ENCODE measurements at regions not wholly inside any gene's neighbourhood (a gene's known extent, or its start where the extent isn't known, plus 50 kb on each side); places are given as distances from the start of the nearest gene placed in this dataset.
A peak's percentile ranks its signal among the peaks of the same experiment; 100 is the strongest.

DNA sequence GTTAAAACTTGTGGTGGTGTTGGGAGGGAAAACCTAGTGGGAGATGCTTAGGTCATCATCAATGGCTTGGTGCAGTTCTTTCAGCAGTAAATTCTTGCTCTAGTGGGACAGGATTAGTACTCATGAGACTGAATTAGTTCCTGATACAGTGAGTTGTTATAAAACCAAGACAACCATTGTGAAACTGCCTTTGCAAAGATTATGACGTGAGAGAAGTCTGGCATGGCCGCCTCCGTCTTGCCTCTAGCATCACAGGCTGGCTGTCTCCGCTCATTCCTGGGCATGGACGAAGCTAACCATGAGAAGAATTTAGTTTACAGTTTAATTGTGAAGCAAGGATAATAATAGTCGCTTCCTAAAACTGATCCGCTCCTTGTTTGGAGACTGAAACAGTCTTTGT, 186.4 kb downstream of the KIF20B start:
- DNase-seq: no peak

DNA sequence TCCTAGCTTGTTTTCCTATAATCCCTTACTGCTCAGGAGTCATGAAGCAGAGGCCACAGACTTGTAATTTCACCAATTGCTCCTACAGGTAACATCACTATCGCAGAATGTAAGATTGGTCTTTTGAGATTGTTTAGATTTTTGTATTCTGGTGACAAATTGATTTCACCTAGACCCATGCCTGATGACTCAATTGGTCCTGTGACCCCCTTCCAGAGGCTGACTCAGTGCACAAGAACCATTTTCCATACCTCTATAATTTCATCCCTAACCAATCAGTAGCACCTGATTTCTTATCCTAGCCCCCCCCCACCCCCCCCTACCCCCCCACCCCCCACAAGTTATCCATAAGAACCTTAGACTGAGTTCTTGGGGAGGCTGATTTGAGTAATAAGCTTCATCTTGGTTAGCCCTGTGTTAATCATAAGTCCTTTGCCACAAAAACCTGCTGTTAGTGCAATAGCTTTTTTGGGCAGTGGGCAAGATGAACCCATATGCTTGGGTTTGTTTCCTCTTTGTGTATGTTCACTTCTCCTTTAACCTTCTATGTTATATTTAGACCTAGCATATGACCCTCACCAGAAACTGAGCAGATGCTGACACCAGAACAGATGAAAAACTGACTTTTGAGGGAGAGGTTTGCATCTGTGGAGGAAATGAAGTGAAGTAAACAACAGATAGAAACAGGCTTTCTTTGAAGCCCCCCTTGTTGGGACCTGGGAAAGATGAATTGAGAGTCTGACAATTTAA, 187.1 kb downstream of the KIF20B start:
- no peak for DNase-seq

DNA sequence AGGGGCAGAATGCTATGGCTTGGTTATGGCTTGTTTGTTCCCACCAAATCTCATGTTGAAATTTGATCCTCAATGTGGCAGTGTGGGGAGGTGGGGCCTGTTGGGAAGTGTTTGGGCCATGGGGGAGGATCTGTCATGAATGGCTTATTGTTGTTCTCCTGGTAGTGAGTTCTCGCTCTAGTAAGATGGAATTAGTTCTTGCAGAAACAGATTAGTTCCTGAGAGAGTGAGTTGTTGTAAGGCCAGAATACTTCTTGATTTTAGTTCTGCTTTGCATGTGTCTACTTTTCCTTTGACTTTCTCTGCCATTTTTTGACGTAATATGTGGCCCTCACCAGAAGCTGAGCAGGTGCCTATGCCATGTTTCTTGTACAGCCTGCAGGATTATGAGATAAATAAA, 188.2 kb downstream of the KIF20B start:
- no peak for DNase-seq

DNA sequence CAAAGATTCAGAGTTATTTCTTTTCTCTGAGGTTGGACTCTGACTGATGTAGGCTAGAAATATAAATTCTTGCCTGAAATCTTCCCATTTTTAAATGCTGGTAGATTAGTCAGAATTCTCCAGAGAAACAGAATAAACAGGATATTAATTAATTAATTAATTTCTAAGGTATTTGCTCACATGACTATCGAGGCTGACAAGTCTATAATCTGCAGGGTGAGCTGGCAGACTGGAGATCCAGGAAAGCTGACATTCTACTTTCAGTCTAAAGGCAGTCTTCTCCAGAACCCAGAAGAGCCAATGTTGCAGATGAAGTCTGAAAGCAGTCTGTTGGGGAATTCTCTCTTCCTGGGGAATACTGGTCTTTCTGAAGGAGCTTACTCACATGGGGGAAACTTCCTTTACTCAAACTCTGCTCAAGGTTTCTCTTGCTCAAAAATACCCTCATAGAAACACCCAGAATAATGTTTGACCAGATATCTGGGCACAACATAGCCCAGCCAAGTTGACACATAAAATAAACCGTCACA, 189.7 kb downstream of the KIF20B start:
- no peak for DNase-seq

DNA sequence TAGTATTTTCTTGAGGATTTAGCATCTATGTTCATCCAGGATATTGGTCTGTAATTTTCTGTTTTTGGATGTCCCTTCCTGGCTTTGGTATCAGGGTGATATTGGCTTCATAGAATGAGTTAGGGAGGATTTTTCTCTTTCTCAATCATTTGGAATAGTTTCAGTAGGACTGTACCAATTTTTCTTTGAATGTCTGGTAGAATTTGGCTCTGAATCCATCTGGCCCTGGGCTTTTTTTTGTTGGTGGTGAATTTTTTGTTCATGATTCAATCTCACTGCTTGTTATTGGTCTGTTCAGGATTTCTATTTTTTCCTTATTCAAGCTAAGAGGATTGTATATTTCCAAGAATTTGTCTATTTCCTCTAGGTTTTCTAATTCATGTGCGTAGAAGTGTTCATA, 192.7 kb downstream of the KIF20B start:
- no peak for DNase-seq

DNA sequence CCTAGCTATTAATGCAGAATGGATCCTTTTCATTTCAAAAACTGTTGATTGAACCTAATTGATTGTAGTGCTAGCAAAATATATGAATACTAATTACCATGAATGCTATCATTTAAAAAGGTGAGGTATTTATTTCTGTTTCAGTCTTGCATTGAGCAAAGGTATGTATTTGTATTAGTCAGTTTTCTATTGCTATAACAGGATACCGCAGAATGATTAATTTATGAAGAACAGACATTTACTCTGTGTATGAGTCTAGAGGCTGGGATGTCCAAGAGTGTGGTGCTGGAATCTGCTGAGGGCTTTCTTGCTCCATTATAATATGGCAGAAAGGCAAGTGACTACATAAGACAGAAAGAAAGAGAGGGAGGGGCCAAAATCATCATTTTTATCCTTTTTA, 199.2 kb downstream of the KIF20B start:
- no peak for DNase-seq

DNA sequence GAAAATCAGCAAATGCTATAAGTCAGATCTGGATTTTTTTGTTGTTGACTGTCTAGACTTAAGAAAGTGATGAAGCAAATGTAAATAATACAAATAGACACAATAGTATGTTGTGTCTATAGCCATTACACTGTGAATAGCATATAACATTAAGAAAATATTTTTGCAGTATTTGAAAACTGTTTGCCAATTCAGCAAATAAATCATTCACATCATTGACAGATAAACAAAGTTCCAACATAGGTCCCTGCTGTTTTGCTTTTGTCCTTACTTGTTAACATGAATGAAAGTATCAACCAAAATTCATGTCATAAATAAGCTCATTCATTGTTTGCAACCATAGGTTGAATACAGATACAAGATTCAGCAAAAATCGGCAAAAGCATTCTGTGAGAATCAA, 200.5 kb downstream of the KIF20B start:
- DNase-seq: no peak

DNA sequence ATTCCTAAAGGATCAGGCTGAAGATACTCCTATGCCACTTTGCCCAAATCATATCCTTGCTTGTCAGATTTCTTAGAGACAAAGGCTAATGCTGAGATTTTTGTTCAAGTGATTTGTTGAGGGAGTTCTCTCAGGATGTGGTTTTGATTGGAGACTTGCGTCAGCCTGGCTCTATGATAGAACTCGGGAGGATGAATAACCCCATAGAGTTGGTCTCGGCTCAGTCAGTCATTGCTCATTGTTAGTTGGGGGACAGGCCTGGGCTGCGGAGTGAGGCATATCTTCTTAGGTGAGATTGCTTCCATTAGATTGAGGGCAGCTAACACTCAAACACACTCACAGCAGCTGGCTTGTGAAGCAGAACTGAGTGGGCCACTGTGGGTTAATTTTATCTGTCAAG, 203.4 kb downstream of the KIF20B start:
- DNase-seq: no peak

DNA sequence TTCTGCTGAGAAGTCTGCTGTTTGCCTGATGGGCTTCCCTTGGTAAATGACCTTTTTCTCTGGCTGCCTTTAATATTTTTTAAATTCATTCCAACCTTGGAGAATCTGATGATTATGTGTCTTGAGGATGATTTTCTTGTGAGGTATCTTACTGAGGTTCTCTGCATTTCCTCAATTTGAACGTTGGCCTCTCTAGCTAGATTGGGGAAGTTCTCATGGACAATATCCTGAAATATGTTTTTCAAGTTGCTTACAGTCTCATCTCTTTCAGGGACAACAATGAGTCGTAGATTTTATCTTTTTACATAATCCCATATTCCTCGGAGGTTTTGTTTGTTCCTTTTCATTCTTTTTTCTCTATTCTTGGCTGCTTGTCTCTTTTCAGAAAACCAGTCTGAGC, 208.4 kb downstream of the KIF20B start:
- DNase-seq: no peak

DNA sequence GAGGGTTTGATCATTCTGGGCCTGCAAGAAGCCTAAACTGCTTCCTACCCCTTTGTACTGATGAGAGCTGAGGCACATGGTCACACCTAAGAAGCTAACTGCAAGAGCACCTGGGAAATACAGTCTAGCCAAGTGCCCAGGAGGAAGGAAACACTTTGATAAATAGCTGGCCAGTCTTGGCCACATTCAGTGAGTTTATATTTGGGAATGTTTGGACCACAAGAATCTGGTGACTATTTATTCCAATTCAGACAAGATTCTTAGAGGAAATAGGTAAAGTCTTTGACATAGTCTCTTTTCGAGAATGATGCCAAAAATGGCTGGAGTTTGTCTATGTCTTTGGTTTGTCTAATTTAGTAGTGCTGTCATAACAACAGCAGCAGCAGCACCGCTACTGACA, 213.6 kb downstream of the KIF20B start:
- DNase-seq: no peak

DNA sequence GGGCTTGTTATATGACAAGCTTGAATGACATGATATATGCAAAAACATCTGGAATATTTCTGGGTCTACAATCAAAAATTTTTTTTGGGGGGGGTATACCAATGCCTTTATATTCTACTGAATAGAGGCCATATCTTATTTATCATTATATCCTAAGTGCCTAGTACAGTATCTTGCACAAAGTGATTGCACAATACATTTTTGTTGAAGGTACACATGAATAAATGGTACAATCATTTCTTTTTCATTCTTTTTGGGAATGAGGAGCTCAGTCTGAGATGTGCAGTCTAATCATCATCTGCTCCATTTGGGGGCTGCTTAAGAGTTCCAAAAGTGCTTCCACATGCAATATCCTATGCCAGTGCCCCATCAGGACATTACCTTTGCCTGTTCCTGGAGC, 214.6 kb downstream of the KIF20B start:
- no peak for DNase-seq

DNA sequence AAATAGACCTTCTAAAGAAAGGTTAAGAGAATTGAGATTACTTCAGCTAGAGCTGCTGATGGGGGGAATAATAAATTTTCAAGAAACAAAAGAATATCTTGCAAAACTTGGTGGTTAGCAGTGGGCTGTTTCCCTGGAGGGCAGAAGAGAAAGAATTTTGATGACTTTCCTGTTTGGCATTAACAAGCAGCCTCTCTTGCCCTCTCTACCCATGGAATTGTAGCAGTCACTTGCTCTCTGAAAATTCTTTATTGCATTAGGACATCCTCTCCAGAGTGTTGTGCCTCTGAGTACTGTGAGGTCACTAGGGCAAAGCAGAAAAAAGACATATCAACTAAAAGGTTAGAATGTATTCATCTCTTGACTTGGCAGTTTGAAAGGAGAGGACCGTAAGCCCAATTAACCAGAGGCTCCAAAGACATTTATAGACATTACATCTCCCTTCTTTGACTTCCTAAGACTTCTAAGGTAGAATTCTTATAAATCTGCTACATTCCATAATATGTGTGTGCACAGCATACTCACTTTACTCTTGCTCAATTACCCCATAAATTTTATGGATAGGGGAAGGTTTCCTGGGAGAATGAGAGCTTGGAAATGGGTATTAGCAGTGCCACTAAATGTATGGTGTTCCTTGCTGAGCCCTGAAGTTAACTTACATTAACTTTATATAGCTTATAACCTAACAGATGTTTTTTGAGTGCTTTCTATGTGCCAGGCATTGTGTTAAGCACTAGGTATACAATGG, 215.3 kb downstream of the KIF20B start:
- no peak for DNase-seq

DNA sequence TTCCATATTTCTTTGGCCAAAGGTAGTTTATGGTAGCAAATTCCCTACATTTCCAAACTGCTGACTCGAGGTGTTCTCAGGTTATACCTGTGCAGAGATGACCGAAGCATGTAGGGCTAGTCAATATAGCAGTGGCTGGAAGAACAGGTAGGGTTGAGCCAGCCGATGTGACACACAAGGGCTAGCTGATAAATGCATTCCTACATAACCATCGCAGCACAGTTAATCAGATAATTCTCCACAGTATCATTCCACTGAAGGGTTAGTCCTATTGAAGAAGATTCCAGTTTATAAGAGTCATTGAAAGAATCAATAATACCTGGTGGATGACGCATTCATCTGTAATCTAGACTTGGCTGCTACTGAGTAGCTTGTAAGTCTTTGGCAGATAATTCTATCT, 220.0 kb downstream of the KIF20B start:
- no peak for DNase-seq

DNA sequence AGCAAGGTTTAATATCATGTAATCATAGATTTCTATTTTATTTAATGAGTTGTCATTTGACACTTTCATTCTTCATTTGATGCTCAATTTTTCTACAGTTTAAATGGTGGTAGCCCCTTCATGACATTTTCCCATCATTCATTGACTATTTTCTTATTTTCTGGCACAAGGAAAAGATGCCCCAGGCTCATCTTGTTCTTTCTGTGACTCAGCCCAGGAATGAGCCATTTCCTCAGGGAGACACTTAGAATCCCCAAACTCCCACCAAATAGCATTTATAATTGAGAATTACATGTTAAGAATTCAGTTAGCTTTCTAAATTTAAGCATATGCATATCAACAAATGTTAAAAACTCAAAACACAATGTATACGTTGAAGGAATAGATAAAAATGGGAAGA, 222.3 kb downstream of the KIF20B start:
- DNase-seq: no peak

DNA sequence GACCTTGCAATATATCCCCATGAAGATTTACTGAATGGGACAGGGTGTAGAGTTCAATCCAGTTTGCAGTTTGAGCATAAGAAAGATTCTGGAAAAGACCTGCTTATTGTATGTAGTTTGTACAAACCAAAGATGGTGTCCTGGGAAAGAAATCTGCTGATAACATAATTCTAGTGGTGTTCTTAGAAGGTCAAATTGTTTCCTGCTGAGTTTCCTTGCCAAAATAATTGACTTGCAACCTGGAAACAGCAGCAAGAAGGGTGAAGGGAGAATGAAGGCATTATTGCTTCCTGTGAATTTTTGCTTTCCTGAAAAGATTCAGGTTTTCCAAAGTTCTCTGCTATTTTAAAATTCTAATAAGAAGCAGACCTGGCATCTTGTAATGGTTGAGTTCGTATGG, 222.9 kb downstream of the KIF20B start:
- no peak for DNase-seq

DNA sequence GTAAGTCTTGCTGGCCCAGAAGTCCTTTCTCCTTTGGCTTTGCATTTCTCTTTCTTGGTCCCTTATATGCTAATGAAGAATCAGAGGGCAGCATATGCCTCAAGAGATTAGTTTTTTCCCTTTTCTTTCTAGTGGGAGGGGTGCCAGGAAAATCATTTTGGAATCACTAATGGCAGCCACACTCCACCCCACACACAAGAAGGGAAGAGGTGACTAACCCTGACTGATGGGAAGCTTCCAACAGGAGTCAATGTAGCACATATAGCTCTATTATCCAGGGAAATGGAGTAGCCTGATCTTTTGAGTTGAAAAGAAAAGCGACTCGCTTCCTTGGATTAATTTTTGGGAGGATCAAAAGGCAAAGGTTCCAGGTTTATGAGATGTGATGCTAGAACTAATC, 225.3 kb downstream of the KIF20B start:
- no peak for DNase-seq

DNA sequence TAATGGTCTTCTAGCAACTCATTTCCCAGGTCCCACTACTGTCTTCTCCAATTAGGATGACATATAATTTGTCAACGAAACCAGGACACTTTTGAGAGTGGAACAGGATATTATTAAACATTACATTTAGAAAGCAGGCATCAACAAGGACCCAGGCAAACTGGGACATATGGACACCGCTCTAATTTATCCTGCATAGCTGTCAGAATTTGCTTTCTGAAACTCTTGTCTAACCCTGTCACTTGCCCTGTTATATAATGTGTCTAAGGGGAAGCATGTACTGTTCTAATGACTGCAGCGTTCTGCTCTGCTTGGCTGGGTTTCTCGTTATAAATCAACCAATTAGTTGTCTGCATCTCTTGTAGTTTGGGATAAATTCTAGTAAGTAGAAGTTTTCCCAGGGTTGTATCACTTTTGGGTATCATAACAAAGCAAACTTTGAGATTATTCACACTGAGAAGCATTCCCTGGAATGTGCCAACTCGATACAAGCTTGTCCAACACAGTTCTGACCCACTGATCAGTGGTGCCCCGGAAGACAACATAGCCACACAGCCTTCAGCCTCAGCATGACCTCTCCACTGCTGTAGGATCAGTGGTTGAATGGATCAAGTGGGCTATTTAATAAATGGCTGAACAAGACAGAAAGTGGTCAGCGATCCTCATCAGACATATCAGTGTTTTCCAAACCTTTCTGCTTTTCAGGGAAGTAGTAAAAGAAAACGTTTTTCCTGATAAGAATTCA, 228.1 kb downstream of the KIF20B start:
- DNase-seq: no peak

DNA sequence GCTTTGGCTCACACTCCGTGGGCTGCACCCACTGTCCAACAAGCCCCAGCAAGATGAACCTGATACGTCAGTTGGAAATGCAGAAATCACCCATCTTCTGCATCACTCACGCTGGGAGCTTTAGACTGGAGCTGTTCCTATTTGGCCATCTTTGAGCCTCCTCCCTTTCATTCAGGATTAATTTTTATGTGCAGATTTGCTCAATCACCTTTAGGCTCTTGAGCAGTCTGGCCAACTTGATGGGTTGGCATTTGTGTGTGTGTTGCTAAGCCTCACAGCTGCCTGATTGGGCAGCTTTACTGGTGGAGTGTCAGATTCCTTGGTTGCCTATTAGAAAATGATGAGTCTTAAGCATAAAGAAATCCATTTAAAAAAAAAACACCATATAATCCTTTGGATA, 236.1 kb downstream of the KIF20B start:
- no peak for DNase-seq

DNA sequence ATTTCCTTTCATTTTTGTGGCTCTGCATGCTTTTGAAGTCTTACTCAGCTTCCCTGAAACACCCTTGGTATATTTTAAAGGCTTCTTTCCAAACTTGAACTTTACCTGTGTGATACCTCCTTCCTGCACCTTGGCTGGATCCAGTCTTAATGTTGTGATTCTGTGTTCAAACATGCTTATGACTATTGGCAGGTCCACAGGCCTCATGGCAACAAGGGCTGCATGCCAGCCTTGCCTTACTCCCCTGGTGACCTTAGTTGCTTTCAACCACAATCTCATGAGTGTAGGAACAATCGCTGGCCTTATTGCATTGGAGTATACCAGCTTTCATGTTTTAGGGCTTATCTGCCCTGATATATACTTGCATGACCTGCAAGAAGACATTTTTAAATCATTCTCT, 238.7 kb downstream of the KIF20B start:
- DNase-seq: no peak

DNA sequence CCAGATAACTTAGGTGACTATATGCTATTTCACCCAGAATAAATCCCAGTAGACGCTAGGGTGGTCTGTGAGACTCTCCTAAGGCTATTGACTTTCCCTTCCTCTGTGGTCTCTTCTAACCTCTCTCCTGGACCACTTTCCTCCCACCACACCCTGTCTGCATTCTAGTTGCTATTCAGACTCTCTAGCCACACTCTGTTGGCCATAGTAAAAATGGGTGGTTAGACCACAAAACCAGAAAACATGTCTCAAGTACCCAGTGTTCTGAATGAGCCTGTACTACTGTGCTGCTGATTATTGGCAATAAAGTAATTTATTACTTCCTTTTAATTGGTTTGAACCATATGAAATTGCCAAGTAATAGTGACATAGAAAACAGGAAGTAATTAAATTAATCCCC, 240.8 kb downstream of the KIF20B start:
- no peak for DNase-seq

DNA sequence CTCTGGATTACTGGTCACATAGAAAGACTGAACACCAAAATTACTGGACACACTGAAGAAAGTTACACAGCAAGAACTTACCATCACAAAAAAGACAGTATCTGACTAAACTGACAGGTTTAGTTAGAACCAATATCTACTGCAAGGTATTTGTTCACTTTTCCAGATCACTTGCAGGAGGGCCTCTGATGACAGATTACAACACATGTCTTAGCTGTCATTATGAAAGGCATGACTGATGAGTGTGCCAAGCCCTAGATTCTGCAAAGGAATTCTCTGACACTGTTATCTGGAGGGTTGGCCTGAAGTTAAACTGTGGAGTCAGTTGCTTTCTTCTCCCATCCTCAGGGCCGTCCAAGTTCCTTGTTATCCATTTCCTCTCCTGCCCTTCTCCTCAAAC, 242.7 kb downstream of the KIF20B start:
- DNase-seq: no peak

DNA sequence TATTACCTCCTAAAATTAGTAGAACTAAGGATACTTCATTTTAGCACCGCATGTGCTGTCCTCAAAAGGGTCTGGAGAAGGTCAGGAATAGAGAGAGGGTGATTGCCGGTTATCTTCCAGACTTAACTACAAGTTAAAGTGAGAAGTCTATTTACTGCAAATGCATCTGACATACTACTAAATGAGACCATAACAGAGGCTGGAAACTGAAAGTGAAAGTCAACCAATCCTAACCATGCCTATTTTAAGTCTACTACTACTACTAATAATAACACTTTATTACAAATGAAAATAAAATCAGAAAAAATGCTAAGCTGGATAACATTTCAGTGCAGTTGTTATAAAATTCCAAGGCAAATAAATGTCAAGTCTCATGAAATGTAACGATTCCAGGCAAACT, 244.7 kb downstream of the KIF20B start:
- DNase-seq: peak; percentile 9

DNA sequence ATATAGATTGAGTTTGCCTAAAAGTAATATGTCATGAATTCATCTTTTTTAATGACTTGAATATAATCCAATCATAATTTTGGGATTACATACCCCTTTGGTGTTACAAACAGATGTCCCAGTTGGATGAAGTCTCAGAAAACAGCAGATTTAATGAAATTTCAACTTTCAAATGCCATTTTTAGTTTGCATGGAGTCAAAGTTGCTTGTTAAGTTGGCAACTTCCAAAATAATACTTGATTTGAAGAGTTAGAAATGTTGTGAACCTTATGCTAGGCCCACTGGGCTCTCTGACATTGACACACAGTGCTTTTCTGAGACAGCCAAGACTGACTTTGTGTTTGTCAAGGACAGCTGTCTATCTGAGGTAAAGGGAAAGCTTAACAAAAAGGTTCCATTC, 248.1 kb downstream of the KIF20B start:
- DNase-seq: no peak

DNA sequence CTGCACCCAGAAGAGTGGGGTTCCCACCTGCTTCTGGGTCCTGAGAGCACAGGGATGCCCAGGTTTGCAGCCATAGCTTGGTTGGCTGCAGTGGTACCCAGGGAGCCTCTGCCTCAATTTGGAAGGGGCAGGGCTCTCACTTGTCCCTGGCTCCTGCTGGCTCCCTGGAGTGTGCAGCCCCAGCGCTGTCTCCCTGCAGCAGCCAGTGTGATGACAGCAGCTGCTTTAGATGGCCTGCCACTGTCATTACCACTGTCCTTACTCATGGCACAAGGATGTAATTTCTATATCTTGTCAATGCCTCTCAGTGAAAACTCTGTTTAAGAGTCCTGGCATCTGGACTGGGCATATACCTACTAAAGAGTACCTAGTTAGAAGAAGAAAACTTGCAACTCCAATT, 250.9 kb downstream of the KIF20B start:
- DNase-seq: no peak

Measured in CD4-positive, alpha-beta T cell treated with Interleukin-10 for 1 hour (primary cell).